GM21447 (cell line): ENCODE measurements at regions not wholly inside any gene's neighbourhood (a gene's known extent, or its start where the extent isn't known, plus 50 kb on each side); places are given as distances from the start of the nearest gene placed in this dataset.

Source experiments
- ATAC-seq: cut with Tn5 transposase; IDR thresholded peaks from one replicate; pipeline ENCODE4 v1.9.1; 2021; ENCODE audit not compliant: unreplicated experiment

- ATAC-seq, result no peak
These were observed 592.8 kb upstream of the CDH4 start for GRCh38 chr20:60659240-60659639.

GRCh38 chr20:60662307-60662706, 589.8 kb upstream of the CDH4 start:
- ATAC-seq, result no peak

- no peak for ATAC-seq
These were observed 588.0 kb upstream of the CDH4 start for GRCh38 chr20:60664106-60664505.

- ATAC-seq, result no peak
These were observed 584.4 kb upstream of the CDH4 start for GRCh38 chr20:60667641-60668040.

- no peak for ATAC-seq
These were observed 582.9 kb upstream of the CDH4 start for GRCh38 chr20:60669211-60669610.

- ATAC-seq, result no peak
These were observed 576.0 kb upstream of the CDH4 start for GRCh38 chr20:60676011-60676410.

- no peak for ATAC-seq
These were observed 574.2 kb upstream of the CDH4 start for GRCh38 chr20:60677819-60678218.

- ATAC-seq, result no peak
These were observed 571.5 kb upstream of the CDH4 start for GRCh38 chr20:60680554-60680953.

GRCh38 chr20:60687213-60687612, 564.8 kb upstream of the CDH4 start:
- no peak for ATAC-seq

- no peak for ATAC-seq
These were observed 561.3 kb upstream of the CDH4 start for GRCh38 chr20:60690771-60691170.

- no peak for ATAC-seq
These were observed 560.0 kb upstream of the CDH4 start for GRCh38 chr20:60691966-60692615.

GRCh38 chr20:60693496-60694133, 558.4 kb upstream of the CDH4 start:
- ATAC-seq, result no peak

GRCh38 chr20:60694763-60695162, 557.3 kb upstream of the CDH4 start:
- ATAC-seq, result no peak

GRCh38 chr20:60695226-60696000, 556.6 kb upstream of the CDH4 start:
- no peak for ATAC-seq

GRCh38 chr20:60697252-60697651, 554.8 kb upstream of the CDH4 start:
- ATAC-seq, result no peak

GRCh38 chr20:60700728-60701127, 551.3 kb upstream of the CDH4 start:
- ATAC-seq, result no peak

- ATAC-seq, result no peak
These were observed 547.9 kb upstream of the CDH4 start for GRCh38 chr20:60704147-60704546.

- no peak for ATAC-seq
These were observed 538.7 kb upstream of the CDH4 start for GRCh38 chr20:60713396-60713795.

- no peak for ATAC-seq
These were observed 536.9 kb upstream of the CDH4 start for GRCh38 chr20:60715172-60715571.

GRCh38 chr20:60718743-60719480, 533.1 kb upstream of the CDH4 start:
- ATAC-seq, result no peak

- ATAC-seq, result no peak
These were observed 526.7 kb upstream of the CDH4 start for GRCh38 chr20:60725311-60725906.
